ENCODE measurements at regions not wholly inside any gene's neighbourhood (a gene's known extent, or its start where the extent isn't known, plus 50 kb on each side); places are given as distances from the start of the nearest gene placed in this dataset.

DNA sequence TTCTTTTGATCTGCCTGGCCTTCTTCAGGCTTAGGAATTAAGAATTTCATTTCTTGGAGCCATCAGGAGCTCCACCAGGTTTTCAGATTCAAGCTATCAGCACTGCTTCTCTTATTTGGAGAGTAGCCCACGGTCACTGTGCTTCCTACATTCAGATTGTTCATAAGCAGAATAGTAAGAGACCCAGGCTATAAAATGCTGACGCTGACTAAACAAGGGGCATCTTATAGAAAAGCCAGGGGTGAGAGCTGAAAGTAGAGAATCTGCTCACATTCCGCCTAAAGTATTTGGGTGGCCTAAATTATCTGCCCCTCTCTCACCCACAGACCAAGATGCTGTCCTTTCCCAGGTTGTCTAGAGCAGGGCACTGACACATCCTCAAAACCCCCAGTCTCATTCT is 120.3 kb upstream of the SULT1C3 start:
- TF ChIP-seq CTCF (IDR thresholded peaks at IDR 0.05) (no peak), POLR2A (IDR thresholded peaks at IDR 0.05; ENCODE audit: low read depth) (no peak), POLR2AphosphoS5 (IDR thresholded peaks at IDR 0.05) (no peak)

Data from esophagus muscularis mucosa (tissue), 3 donors.